Nephron progenitor cell (in vitro differentiated cells): ENCODE measurements at regions not wholly inside any gene's neighbourhood (a gene's known extent, or its start where the extent isn't known, plus 50 kb on each side); places are given as distances from the start of the nearest gene placed in this dataset.

Source experiments
- DNase-seq: peaks from one replicate; pipeline ENCODE4 v3.0.0; 2021
- H3K27ac Mint-ChIP-seq: 2 replicates; pipeline ENCODE4 v1.8.0; 2021; ENCODE audit warnings: mild to moderate bottlenecking, moderate library complexity, mixed read lengths
- H3K27me3 Mint-ChIP-seq: 2 replicates; pipeline ENCODE4 v1.8.0; 2021; ENCODE audit warnings: mild to moderate bottlenecking, low read depth, mixed read lengths; ENCODE audit not compliant: poor library complexity
- H3K36me3 Mint-ChIP-seq: 2 replicates; pipeline ENCODE4 v1.8.0; 2021; ENCODE audit warnings: low read depth, mixed read lengths
- H3K4me1 Mint-ChIP-seq: 2 replicates; pipeline ENCODE4 v1.8.0; 2021; ENCODE audit warnings: mixed read lengths
- H3K4me3 Mint-ChIP-seq: 2 replicates; pipeline ENCODE4 v1.8.0; 2021; ENCODE audit warnings: mild to moderate bottlenecking, moderate library complexity, mixed read lengths
- H3K9me3 Mint-ChIP-seq: 2 replicates; pipeline ENCODE4 v1.8.0; 2021; ENCODE audit warnings: mild to moderate bottlenecking, moderate library complexity, mixed read lengths
- CTCF ChIP-seq: fragments of 200-600 bp; sonication (generic); IDR thresholded peaks from 2 replicates; pipeline ENCODE4 v1.5.0; 2021; ENCODE audit warnings: antibody characterized with exemption

GRCh38 chr3:77795013-77795412, 755.1 kb downstream of the ROBO2 start:
- Mint-ChIP-seq H3K27ac (no peak overlapping the region), H3K36me3 (no peaks in the 10 kb centered on the region), H3K4me3 (no peak overlapping the region), H3K27me3 (no peaks in the 10 kb centered on the region), H3K4me1 (peaks cover 18% of the 10 kb centered on the region), H3K9me3 (peaks cover 8% of the 10 kb centered on the region)
- no peak for DNase-seq
- TF ChIP-seq CTCF = no peak

GRCh38 chr3:77799278-77799677, 759.4 kb downstream of the ROBO2 start:
- Mint-ChIP-seq H3K36me3 (no peaks in the 10 kb centered on the region), H3K4me1 (peaks cover 18% of the 10 kb centered on the region), H3K27ac (no peak overlapping the region), H3K27me3 (no peaks in the 10 kb centered on the region), H3K9me3 (peaks cover 8% of the 10 kb centered on the region), H3K4me3 (no peak overlapping the region)
- no peak for DNase-seq
- TF ChIP-seq CTCF = no peak

- no peak for DNase-seq
- Mint-ChIP-seq H3K27ac (no peak overlapping the region), H3K4me3 (no peak overlapping the region), H3K4me1 (peaks cover 18% of the 10 kb centered on the region), H3K27me3 (no peaks in the 10 kb centered on the region), H3K9me3 (peaks cover 8% of the 10 kb centered on the region), H3K36me3 (no peaks in the 10 kb centered on the region)
- TF ChIP-seq CTCF = no peak
These were observed 761.0 kb downstream of the ROBO2 start for GRCh38 chr3:77800893-77801292.

- Mint-ChIP-seq H3K27me3 (no peaks in the 10 kb centered on the region), H3K4me1 (peaks cover 7% of the 10 kb centered on the region), H3K4me3 (no peak overlapping the region), H3K27ac (peak overlapping the region; percentile 55), H3K9me3 (no peaks in the 10 kb centered on the region), H3K36me3 (no peaks in the 10 kb centered on the region)
- no peak for DNase-seq
- no peak for TF ChIP-seq CTCF
These were observed 767.4 kb downstream of the ROBO2 start for GRCh38 chr3:77807312-77807711.

- no peaks in the 10 kb centered on the region for H3K4me1 Mint-ChIP-seq
- H3K4me3 Mint-ChIP-seq = no peak overlapping the region
- H3K27ac Mint-ChIP-seq = no peak overlapping the region
- TF ChIP-seq CTCF = no peak
- no peaks in the 10 kb centered on the region for H3K36me3 Mint-ChIP-seq
- H3K27me3 Mint-ChIP-seq = no peaks in the 10 kb centered on the region
- no peak for DNase-seq
- no peaks in the 10 kb centered on the region for H3K9me3 Mint-ChIP-seq
These were observed 774.9 kb downstream of the ROBO2 start for GRCh38 chr3:77814845-77815244.

GRCh38 chr3:77815467-77815866, 775.6 kb downstream of the ROBO2 start:
- no peaks in the 10 kb centered on the region for H3K4me1 Mint-ChIP-seq
- no peaks in the 10 kb centered on the region for H3K27me3 Mint-ChIP-seq
- TF ChIP-seq CTCF = peak; percentile 33
- no peak overlapping the region for H3K4me3 Mint-ChIP-seq
- no peak overlapping the region for H3K27ac Mint-ChIP-seq
- H3K36me3 Mint-ChIP-seq = no peaks in the 10 kb centered on the region
- DNase-seq = peak; percentile 10
- H3K9me3 Mint-ChIP-seq = no peaks in the 10 kb centered on the region
